ENCODE measurements at regions not wholly inside any gene's neighbourhood (a gene's known extent, or its start where the extent isn't known, plus 50 kb on each side); places are given as distances from the start of the nearest gene placed in this dataset.

DNA sequence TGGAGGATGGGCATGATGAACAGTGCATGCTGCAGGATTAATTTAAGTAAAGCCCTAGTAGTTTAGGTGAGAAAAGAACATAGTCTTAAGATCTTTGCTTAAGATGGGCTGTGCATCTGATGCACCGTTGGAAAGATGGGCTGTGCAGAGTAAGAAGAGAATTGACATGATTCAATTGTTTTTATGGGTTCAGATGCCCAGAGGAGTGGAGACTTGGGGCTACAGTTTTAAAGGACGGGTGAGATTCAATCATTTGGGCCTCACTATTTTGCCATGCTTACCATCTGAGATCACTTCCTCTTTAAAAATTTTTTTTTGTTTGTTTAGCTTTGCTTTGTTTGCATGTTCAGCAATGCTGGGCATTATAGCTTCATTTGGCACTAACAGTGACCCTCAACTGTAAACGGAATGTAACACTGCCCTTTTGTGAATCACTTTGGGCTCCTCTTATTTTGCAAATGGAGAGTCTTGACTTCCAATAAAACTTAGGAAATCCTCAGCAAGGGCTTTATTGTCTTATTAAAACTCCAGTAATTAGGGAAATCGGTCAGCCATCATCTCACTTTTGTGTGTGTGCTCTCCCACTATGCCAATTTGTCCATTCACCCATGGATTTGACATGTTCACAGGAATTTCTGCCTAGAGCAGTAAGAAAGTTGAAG lies 216.1 kb upstream of the TLL1 start:
- Histone ChIP-seq H3K9me3 (ENCODE audit: control insufficient read depth, insufficient read depth, low read depth, low read length) (no peaks in the 10 kb centered on the region), H3K4me3 (replicated peaks in 1 of 4; ENCODE audit: control extremely low read depth in 1 of 4, insufficient read depth in 1 of 4, low read depth in 3 of 4, low read length in 4 of 4) (no peak overlapping the region), H3K36me3 (ENCODE audit: control insufficient read depth, insufficient read depth, low read length) (no peaks in the 10 kb centered on the region), H2AFZ (ENCODE audit: low read length) (no peak overlapping the region), H3K27ac (ENCODE audit: insufficient read depth, low read length) (no peak overlapping the region), H3K9ac (ENCODE audit: insufficient read depth, low read length) (no peak overlapping the region), H3K4me2 (ENCODE audit: extremely low read depth, insufficient read depth, low read length) (no peak overlapping the region), H3K4me1 (ENCODE audit: control insufficient read depth, extremely low read depth, insufficient read depth, low read length) (no peaks in the 10 kb centered on the region), H4K20me1 (ENCODE audit: control insufficient read depth, extremely low read depth, insufficient read depth, low read length) (no peaks in the 10 kb centered on the region), H3K79me2 (ENCODE audit: control insufficient read depth, insufficient read depth, low read length) (no peaks in the 10 kb centered on the region), H3K27me3 (ENCODE audit: control insufficient read depth, insufficient read depth, low read length) (no peaks in the 10 kb centered on the region)
- DNase-seq (ENCODE audit: low read depth in 2 of 2) = no peak
- TF ChIP-seq, protein P1, sequence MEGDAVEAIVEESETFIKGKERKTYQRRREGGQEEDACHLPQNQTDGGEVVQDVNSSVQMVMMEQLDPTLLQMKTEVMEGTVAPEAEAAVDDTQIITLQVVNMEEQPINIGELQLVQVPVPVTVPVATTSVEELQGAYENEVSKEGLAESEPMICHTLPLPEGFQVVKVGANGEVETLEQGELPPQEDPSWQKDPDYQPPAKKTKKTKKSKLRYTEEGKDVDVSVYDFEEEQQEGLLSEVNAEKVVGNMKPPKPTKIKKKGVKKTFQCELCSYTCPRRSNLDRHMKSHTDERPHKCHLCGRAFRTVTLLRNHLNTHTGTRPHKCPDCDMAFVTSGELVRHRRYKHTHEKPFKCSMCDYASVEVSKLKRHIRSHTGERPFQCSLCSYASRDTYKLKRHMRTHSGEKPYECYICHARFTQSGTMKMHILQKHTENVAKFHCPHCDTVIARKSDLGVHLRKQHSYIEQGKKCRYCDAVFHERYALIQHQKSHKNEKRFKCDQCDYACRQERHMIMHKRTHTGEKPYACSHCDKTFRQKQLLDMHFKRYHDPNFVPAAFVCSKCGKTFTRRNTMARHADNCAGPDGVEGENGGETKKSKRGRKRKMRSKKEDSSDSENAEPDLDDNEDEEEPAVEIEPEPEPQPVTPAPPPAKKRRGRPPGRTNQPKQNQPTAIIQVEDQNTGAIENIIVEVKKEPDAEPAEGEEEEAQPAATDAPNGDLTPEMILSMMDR (conservative IDR thresholded peaks at IDR 0.05 in 1 of 2, IDR thresholded peaks at IDR 0.05 in 1 of 2; ENCODE audit: low read depth in 1 of 2, low read length in 2 of 2) = no peak
- TF ChIP-seq EZH2 (IDR thresholded peaks at IDR 0.05; ENCODE audit: low read length, missing control alignments) = no peak

DNA sequence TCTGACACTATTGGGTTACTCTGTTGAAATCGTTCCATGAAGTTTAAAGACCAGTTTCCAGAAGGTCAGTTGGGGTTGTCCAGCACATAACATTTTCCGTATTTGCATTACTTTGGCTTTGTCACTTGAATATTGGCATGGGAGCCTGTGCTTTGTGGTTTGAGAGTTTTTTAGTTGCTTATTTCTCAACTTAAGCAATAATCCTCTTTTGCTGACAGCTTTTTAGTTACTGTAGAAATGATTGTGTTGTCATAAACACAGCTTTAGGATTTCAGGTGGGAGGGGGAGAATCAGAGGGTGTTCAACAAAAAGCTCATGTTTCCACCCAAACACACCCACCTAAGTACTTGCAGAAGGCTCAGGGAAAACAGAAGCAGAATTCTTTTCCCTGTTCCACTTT lies 210.7 kb upstream of the TLL1 start:
- no peak overlapping the region for H3K4me3 ChIP-seq (replicated peaks in 1 of 4; ENCODE audit: control extremely low read depth in 1 of 4, insufficient read depth in 1 of 4, low read depth in 3 of 4, low read length in 4 of 4)
- DNase-seq (ENCODE audit: low read depth in 2 of 2) = peak in 1 of 2 donors; percentile 52
- no peak overlapping the region for H3K4me2 ChIP-seq (ENCODE audit: extremely low read depth, insufficient read depth, low read length)
- no peaks in the 10 kb centered on the region for H4K20me1 ChIP-seq (ENCODE audit: control insufficient read depth, extremely low read depth, insufficient read depth, low read length)
- TF ChIP-seq, protein P1 (conservative IDR thresholded peaks at IDR 0.05 in 1 of 2, IDR thresholded peaks at IDR 0.05 in 1 of 2; ENCODE audit: low read depth in 1 of 2, low read length in 2 of 2) = no peak
- TF ChIP-seq EZH2 (IDR thresholded peaks at IDR 0.05; ENCODE audit: low read length, missing control alignments) = no peak
- H3K9me3 ChIP-seq (ENCODE audit: control insufficient read depth, insufficient read depth, low read depth, low read length) = no peaks in the 10 kb centered on the region
- H3K79me2 ChIP-seq (ENCODE audit: control insufficient read depth, insufficient read depth, low read length) = no peaks in the 10 kb centered on the region
- H3K4me1 ChIP-seq (ENCODE audit: control insufficient read depth, extremely low read depth, insufficient read depth, low read length) = no peaks in the 10 kb centered on the region
- H3K36me3 ChIP-seq (ENCODE audit: control insufficient read depth, insufficient read depth, low read length) = no peaks in the 10 kb centered on the region
- no peak overlapping the region for H2AFZ ChIP-seq (ENCODE audit: low read length)
- H3K9ac ChIP-seq (ENCODE audit: insufficient read depth, low read length) = no peak overlapping the region
- H3K27ac ChIP-seq (ENCODE audit: insufficient read depth, low read length) = no peak overlapping the region
- no peaks in the 10 kb centered on the region for H3K27me3 ChIP-seq (ENCODE audit: control insufficient read depth, insufficient read depth, low read length)

DNA sequence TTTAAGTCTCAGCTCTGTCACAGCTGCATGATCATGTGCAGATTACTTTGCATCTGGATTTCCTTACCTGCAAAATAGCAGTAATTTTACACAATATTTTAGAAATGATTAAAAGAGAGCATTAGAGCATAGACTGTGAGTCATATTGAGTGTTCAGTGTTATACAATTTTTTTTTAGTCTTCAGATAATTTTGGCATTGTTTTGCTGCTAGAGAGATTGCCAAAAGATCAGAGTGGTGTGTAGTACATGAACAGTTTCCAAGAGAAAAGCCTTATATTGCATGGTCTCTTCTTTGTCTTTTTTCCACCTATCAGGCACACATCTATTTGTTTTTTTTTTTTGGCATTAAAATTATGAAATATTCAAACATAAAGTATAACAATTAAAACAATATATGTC lies 209.6 kb upstream of the TLL1 start:
- peak; percentile 6 to 53 for DNase-seq (ENCODE audit: low read depth in 2 of 2)
- no peak overlapping the region for H3K9ac ChIP-seq (ENCODE audit: insufficient read depth, low read length)
- H3K4me1 ChIP-seq (ENCODE audit: control insufficient read depth, extremely low read depth, insufficient read depth, low read length) = no peaks in the 10 kb centered on the region
- no peak overlapping the region for H3K27ac ChIP-seq (ENCODE audit: insufficient read depth, low read length)
- H3K4me2 ChIP-seq (ENCODE audit: extremely low read depth, insufficient read depth, low read length) = no peak overlapping the region
- no peaks in the 10 kb centered on the region for H4K20me1 ChIP-seq (ENCODE audit: control insufficient read depth, extremely low read depth, insufficient read depth, low read length)
- TF ChIP-seq EZH2 (IDR thresholded peaks at IDR 0.05; ENCODE audit: low read length, missing control alignments) = no peak
- TF ChIP-seq, protein P1 (conservative IDR thresholded peaks at IDR 0.05 in 1 of 2, IDR thresholded peaks at IDR 0.05 in 1 of 2; ENCODE audit: low read depth in 1 of 2, low read length in 2 of 2) = no peak
- no peaks in the 10 kb centered on the region for H3K9me3 ChIP-seq (ENCODE audit: control insufficient read depth, insufficient read depth, low read depth, low read length)
- H3K27me3 ChIP-seq (ENCODE audit: control insufficient read depth, insufficient read depth, low read length) = no peaks in the 10 kb centered on the region
- H2AFZ ChIP-seq (ENCODE audit: low read length) = no peak overlapping the region
- H3K79me2 ChIP-seq (ENCODE audit: control insufficient read depth, insufficient read depth, low read length) = no peaks in the 10 kb centered on the region
- H3K4me3 ChIP-seq (replicated peaks in 1 of 4; ENCODE audit: control extremely low read depth in 1 of 4, insufficient read depth in 1 of 4, low read depth in 3 of 4, low read length in 4 of 4) = no peak overlapping the region
- no peaks in the 10 kb centered on the region for H3K36me3 ChIP-seq (ENCODE audit: control insufficient read depth, insufficient read depth, low read length)

All from fibroblast of lung (primary cell).